Neural cell (in vitro differentiated cells): ENCODE measurements at regions not wholly inside any gene's neighbourhood (a gene's known extent, or its start where the extent isn't known, plus 50 kb on each side); places are given as distances from the start of the nearest gene placed in this dataset.

Experiments
- H2AFZ ChIP-seq: fragments of 200-600, 300-800 bp; sonication (generic), shearing (Covaris generic); 2 replicates; pipeline ENCODE4 v1.6.0; 2014; ENCODE audit warnings: low read depth, mild to moderate bottlenecking, antibody characterized with exemption, low read length, moderate library complexity
- H3F3A ChIP-seq: fragments of 200-600 bp; shearing (Covaris generic); 2 replicates; pipeline ENCODE4 v1.6.1; 2016; ENCODE audit warnings: mild to moderate bottlenecking, moderate library complexity, mixed read lengths, antibody characterized with exemption, low read length; ENCODE audit not compliant: insufficient read depth, poor library complexity, severe bottlenecking
- H3K27ac ChIP-seq: fragments of 200-600, 300-800 bp; sonication (generic), shearing (Covaris generic); 2 replicates; pipeline ENCODE4 v1.5.1; 2014; ENCODE audit warnings: mild to moderate bottlenecking, low read length, moderate library complexity
- H3K27me3 ChIP-seq: fragments of 300-800, 200-600 bp; sonication (generic), shearing (Covaris generic); 2 replicates; pipeline ENCODE4 v1.6.0; 2014; ENCODE audit warnings: mild to moderate bottlenecking, low read depth, low read length, moderate library complexity; ENCODE audit not compliant: insufficient read depth
- H3K36me3 ChIP-seq: fragments of 300-800, 200-600 bp; sonication (generic), shearing (Covaris generic); 2 replicates; pipeline ENCODE4 v1.5.1; 2014; ENCODE audit warnings: mild to moderate bottlenecking, antibody characterized with exemption, low read length, moderate library complexity; ENCODE audit not compliant: insufficient read depth
- H3K4me2 ChIP-seq: fragments of 300-800, 200-600 bp; sonication (generic), shearing (Covaris generic); 2 replicates; pipeline ENCODE4 v1.6.0; 2014; ENCODE audit warnings: mild to moderate bottlenecking, low read length
- H3K4me3 ChIP-seq: fragments of 300-800, 200-600 bp; sonication (generic), shearing (Covaris generic); 2 replicates; pipeline ENCODE4 v1.5.1; 2014; ENCODE audit warnings: mild to moderate bottlenecking, low read length, moderate library complexity
- H3K79me2 ChIP-seq: fragments of 200-600 bp; shearing (Covaris generic); replicated peaks from 2 replicates; pipeline ENCODE4 v1.6.0; 2014; ENCODE audit warnings: mild to moderate bottlenecking, low read length, moderate library complexity; ENCODE audit not compliant: insufficient read depth
- H3K9ac ChIP-seq: fragments of 300-800, 200-600 bp; sonication (generic), shearing (Covaris generic); 2 replicates; pipeline ENCODE4 v1.6.1; 2016; ENCODE audit warnings: mild to moderate bottlenecking, low read length, mixed read lengths
- H3K9me2 ChIP-seq: fragments of 200-600 bp; shearing (Covaris generic); 2 replicates; pipeline ENCODE4 v1.6.1; 2016; ENCODE audit warnings: mild to moderate bottlenecking, low read length, mixed read lengths; ENCODE audit not compliant: insufficient read depth
- H3K9me3 ChIP-seq: fragments of 200-600, 300-800 bp; sonication (generic), shearing (Covaris generic); 2 replicates; pipeline ENCODE4 v1.6.1; 2016; ENCODE audit warnings: mild to moderate bottlenecking, mixed run types, low read length, moderate library complexity, mixed read lengths
- H4K20me1 ChIP-seq: fragments of 200-600 bp; shearing (Covaris generic); 2 replicates; pipeline ENCODE4 v1.6.1; 2016; ENCODE audit warnings: mild to moderate bottlenecking, mixed run types; ENCODE audit not compliant: insufficient read depth
- EP300 ChIP-seq: fragments of 450-650 bp; conservative IDR thresholded peaks from 2 replicates; pipeline ENCODE4 v1.6.1; 2014; ENCODE audit warnings: antibody characterized with exemption, mild to moderate bottlenecking, moderate library complexity; ENCODE audit not compliant: poor library complexity, severe bottlenecking
- EZH2 ChIP-seq: fragments of 200-600, 300-800 bp; shearing (Covaris generic), sonication (generic); IDR thresholded peaks from 2 replicates; pipeline ENCODE4 v1.6.1; 2014; ENCODE audit warnings: antibody characterized with exemption, low read length, borderline replicate concordance, mild to moderate bottlenecking; ENCODE audit not compliant: insufficient read depth, poor library complexity, severe bottlenecking
- MXI1 ChIP-seq: fragments of 450-650 bp; conservative IDR thresholded peaks from 2 replicates; pipeline ENCODE4 v1.6.1; 2014; ENCODE audit warnings: antibody characterized with exemption, mild to moderate bottlenecking; ENCODE audit not compliant: poor library complexity, severe bottlenecking
- POLR2AphosphoS5 ChIP-seq: IDR thresholded peaks from 2 replicates; pipeline ENCODE4 v1.6.1; 2012
- RAD21 ChIP-seq: fragments of 450-650 bp; conservative IDR thresholded peaks from 2 replicates; pipeline ENCODE4 v1.6.1; 2014; ENCODE audit warnings: antibody characterized with exemption, mild to moderate bottlenecking, moderate library complexity
- SMC3 ChIP-seq: fragments of 450-650 bp; conservative IDR thresholded peaks from 2 replicates; pipeline ENCODE4 v1.6.1; 2014; ENCODE audit warnings: antibody characterized with exemption, mild to moderate bottlenecking, moderate library complexity; ENCODE audit not compliant: poor library complexity
- TAF1 ChIP-seq: IDR thresholded peaks from 2 replicates; pipeline ENCODE4 v1.6.1; 2012; ENCODE audit warnings: low read depth
- TF ChIP-seq, protein P1 (sequence below): fragments of 450-650 bp; IDR thresholded peaks from 2 replicates; pipeline ENCODE4 v1.5.1; 2014; ENCODE audit warnings: antibody characterized with exemption, mild to moderate bottlenecking, moderate library complexity; ENCODE audit not compliant: poor library complexity, severe bottlenecking
- TF ChIP-seq, protein P2 (sequence below): IDR thresholded peaks from 2 replicates; pipeline ENCODE4 v1.6.1; 2012; ENCODE audit warnings: borderline replicate concordance

DNA sequence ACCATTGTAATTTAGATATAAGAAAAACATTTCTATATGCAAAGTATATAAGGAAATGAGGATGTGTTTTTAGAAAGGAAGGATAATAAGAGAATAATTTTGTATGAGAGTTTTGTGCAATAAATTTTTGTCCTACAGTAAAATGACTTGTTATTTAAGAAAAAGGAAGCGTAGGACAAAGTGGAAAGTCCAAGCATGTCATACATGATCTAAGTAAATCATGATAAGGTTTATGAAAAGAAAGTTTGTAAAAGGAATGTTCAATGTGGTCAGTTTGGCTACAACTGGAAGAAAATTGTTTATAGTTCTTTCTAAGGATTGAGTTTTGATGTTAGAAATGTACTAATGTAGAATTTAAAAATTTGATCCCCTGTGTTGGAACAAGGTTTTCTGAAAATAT lies 222.3 kb downstream of the KATNAL1 start:
- no peaks in the 10 kb centered on the region for H3K9me2 ChIP-seq
- H2AFZ ChIP-seq, result no peak overlapping the region
- no peak overlapping the region for H3K4me3 ChIP-seq
- no peak overlapping the region for H3K9ac ChIP-seq
- no peaks in the 10 kb centered on the region for H3F3A ChIP-seq
- TF ChIP-seq MXI1 (no peak), TAF1 (no peak), EP300 (no peak), EZH2 (no peak), POLR2AphosphoS5 (no peak), SMC3 (no peak), RAD21 (no peak)
- TF ChIP-seq, protein P1, sequence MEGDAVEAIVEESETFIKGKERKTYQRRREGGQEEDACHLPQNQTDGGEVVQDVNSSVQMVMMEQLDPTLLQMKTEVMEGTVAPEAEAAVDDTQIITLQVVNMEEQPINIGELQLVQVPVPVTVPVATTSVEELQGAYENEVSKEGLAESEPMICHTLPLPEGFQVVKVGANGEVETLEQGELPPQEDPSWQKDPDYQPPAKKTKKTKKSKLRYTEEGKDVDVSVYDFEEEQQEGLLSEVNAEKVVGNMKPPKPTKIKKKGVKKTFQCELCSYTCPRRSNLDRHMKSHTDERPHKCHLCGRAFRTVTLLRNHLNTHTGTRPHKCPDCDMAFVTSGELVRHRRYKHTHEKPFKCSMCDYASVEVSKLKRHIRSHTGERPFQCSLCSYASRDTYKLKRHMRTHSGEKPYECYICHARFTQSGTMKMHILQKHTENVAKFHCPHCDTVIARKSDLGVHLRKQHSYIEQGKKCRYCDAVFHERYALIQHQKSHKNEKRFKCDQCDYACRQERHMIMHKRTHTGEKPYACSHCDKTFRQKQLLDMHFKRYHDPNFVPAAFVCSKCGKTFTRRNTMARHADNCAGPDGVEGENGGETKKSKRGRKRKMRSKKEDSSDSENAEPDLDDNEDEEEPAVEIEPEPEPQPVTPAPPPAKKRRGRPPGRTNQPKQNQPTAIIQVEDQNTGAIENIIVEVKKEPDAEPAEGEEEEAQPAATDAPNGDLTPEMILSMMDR, result no peak
- TF ChIP-seq, protein P2, sequence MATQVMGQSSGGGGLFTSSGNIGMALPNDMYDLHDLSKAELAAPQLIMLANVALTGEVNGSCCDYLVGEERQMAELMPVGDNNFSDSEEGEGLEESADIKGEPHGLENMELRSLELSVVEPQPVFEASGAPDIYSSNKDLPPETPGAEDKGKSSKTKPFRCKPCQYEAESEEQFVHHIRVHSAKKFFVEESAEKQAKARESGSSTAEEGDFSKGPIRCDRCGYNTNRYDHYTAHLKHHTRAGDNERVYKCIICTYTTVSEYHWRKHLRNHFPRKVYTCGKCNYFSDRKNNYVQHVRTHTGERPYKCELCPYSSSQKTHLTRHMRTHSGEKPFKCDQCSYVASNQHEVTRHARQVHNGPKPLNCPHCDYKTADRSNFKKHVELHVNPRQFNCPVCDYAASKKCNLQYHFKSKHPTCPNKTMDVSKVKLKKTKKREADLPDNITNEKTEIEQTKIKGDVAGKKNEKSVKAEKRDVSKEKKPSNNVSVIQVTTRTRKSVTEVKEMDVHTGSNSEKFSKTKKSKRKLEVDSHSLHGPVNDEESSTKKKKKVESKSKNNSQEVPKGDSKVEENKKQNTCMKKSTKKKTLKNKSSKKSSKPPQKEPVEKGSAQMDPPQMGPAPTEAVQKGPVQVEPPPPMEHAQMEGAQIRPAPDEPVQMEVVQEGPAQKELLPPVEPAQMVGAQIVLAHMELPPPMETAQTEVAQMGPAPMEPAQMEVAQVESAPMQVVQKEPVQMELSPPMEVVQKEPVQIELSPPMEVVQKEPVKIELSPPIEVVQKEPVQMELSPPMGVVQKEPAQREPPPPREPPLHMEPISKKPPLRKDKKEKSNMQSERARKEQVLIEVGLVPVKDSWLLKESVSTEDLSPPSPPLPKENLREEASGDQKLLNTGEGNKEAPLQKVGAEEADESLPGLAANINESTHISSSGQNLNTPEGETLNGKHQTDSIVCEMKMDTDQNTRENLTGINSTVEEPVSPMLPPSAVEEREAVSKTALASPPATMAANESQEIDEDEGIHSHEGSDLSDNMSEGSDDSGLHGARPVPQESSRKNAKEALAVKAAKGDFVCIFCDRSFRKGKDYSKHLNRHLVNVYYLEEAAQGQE, result no peak
- H4K20me1 ChIP-seq, result no peaks in the 10 kb centered on the region
- H3K27me3 ChIP-seq, result no peaks in the 10 kb centered on the region
- H3K36me3 ChIP-seq, result no peaks in the 10 kb centered on the region
- no peak overlapping the region for H3K4me2 ChIP-seq
- H3K79me2 ChIP-seq, result no peaks in the 10 kb centered on the region
- H3K9me3 ChIP-seq, result no peaks in the 10 kb centered on the region
- no peak overlapping the region for H3K27ac ChIP-seq

DNA sequence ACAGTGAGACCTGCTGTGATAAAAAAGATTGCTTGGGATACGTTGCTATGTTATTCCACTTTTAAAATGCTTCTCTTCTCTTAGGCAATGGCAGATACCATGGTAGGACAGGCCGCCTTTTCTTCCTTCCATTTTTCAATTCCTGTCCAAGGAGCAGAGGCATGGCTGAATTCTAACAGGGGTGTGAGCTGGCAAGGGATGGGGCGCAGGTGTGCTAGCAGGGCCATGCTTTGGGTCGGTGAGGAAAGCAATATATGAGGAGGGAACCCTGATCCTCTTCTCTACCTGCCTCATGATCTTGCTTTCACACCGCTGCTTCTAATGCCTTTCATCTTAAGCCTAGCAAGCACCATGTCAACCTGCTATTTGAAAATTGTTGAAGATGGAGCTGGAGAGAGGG lies 225.0 kb downstream of the KATNAL1 start:
- H3K27me3 ChIP-seq, result no peaks in the 10 kb centered on the region
- no peak overlapping the region for H3K9ac ChIP-seq
- H3K36me3 ChIP-seq, result no peaks in the 10 kb centered on the region
- no peaks in the 10 kb centered on the region for H3K9me3 ChIP-seq
- H3K4me2 ChIP-seq, result no peak overlapping the region
- H2AFZ ChIP-seq, result no peak overlapping the region
- H3F3A ChIP-seq, result no peaks in the 10 kb centered on the region
- TF ChIP-seq, protein P2, result no peak
- TF ChIP-seq EP300 (no peak), RAD21 (no peak), EZH2 (no peak), POLR2AphosphoS5 (no peak)
- TF ChIP-seq, protein P1, result no peak
- H4K20me1 ChIP-seq, result no peaks in the 10 kb centered on the region
- H3K4me3 ChIP-seq, result no peak overlapping the region
- H3K27ac ChIP-seq, result no peak overlapping the region
- no peaks in the 10 kb centered on the region for H3K79me2 ChIP-seq
- no peaks in the 10 kb centered on the region for H3K9me2 ChIP-seq
